ENCODE measurements at regions not wholly inside any gene's neighbourhood (a gene's known extent, or its start where the extent isn't known, plus 50 kb on each side); places are given as distances from the start of the nearest gene placed in this dataset.

GRCh38 chr3:13161021-13161759 lies 88.0 kb upstream of the IQSEC1 start:
- TF ChIP-seq CTCF (IDR thresholded peaks at IDR 0.05) (no peak), POLR2A (IDR thresholded peaks at IDR 0.05) (no peak)
